ENCODE measurements at regions not wholly inside any gene's neighbourhood (a gene's known extent, or its start where the extent isn't known, plus 50 kb on each side); places are given as distances from the start of the nearest gene placed in this dataset.

- Histone ChIP-seq H3K79me2 (ENCODE audit: insufficient read depth, low read length) (no peaks in the 10 kb centered on the region), H3K9me3 (ENCODE audit: low read depth, low read length) (no peaks in the 10 kb centered on the region), H3K27ac (ENCODE audit: low read depth, low read length) (no peak overlapping the region), H3K4me3 (ENCODE audit: insufficient read depth, low read length) (no peak overlapping the region), H3K4me1 (ENCODE audit: insufficient read depth, low read length) (no peaks in the 10 kb centered on the region), H3K4me2 (ENCODE audit: insufficient read depth, low read length) (no peak overlapping the region), H2AFZ (ENCODE audit: low read length) (no peak overlapping the region), H3K27me3 (ENCODE audit: insufficient read depth, low read length) (no peaks in the 10 kb centered on the region), H3K36me3 (ENCODE audit: insufficient read depth, low read length) (no peaks in the 10 kb centered on the region), H4K20me1 (ENCODE audit: insufficient read depth, low read length) (no peaks in the 10 kb centered on the region)
- DNase-seq (ENCODE audit: insufficient read length, low spot score, missing footprints) = no peak
- TF ChIP-seq, protein P1, sequence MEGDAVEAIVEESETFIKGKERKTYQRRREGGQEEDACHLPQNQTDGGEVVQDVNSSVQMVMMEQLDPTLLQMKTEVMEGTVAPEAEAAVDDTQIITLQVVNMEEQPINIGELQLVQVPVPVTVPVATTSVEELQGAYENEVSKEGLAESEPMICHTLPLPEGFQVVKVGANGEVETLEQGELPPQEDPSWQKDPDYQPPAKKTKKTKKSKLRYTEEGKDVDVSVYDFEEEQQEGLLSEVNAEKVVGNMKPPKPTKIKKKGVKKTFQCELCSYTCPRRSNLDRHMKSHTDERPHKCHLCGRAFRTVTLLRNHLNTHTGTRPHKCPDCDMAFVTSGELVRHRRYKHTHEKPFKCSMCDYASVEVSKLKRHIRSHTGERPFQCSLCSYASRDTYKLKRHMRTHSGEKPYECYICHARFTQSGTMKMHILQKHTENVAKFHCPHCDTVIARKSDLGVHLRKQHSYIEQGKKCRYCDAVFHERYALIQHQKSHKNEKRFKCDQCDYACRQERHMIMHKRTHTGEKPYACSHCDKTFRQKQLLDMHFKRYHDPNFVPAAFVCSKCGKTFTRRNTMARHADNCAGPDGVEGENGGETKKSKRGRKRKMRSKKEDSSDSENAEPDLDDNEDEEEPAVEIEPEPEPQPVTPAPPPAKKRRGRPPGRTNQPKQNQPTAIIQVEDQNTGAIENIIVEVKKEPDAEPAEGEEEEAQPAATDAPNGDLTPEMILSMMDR (IDR thresholded peaks at IDR 0.05; ENCODE audit: extremely low read depth, low read depth, low read length) = no peak
Measured at GRCh38 chr13:81771951-81772350, 1431.0 kb upstream of the SPRY2 start.

DNA sequence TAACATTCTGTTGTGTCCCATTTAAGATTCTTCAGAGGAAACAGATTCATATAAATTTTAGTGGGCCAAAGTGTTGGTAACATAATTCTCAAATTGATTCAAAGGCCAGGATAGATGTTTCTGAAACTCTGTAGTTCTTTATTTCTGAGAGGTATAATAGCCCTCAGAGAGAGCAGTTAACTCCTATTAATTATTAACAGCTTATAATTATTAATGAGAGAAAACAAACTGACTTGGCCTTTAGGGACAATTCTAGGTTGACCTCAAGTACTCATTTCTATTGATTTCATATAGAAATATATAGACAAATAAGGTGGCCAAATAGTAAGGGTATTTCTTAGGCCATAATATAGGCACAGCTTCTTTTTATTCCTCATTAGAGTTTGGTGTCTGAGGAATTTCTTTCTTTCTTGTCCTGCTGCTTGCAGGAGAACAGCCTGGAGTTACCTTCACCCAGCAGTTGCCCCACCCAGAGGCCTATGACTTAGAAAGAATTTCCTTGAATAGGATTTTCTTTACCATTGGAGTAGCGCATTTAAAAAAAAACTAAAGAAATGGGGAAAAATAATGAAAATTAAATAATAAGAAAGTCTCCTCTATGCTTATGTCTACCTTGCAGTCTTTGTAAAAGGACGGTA lies 1430.1 kb upstream of the SPRY2 start:
- H2AFZ ChIP-seq (ENCODE audit: low read length) = no peak overlapping the region
- H3K4me3 ChIP-seq (ENCODE audit: insufficient read depth, low read length) = no peak overlapping the region
- H3K27me3 ChIP-seq (ENCODE audit: insufficient read depth, low read length) = no peaks in the 10 kb centered on the region
- H3K4me1 ChIP-seq (ENCODE audit: insufficient read depth, low read length) = no peaks in the 10 kb centered on the region
- no peaks in the 10 kb centered on the region for H3K79me2 ChIP-seq (ENCODE audit: insufficient read depth, low read length)
- no peak overlapping the region for H3K27ac ChIP-seq (ENCODE audit: low read depth, low read length)
- H3K36me3 ChIP-seq (ENCODE audit: insufficient read depth, low read length) = no peaks in the 10 kb centered on the region
- DNase-seq (ENCODE audit: insufficient read length, low spot score, missing footprints) = no peak
- H3K9me3 ChIP-seq (ENCODE audit: low read depth, low read length) = no peaks in the 10 kb centered on the region
- no peaks in the 10 kb centered on the region for H4K20me1 ChIP-seq (ENCODE audit: insufficient read depth, low read length)
- no peak overlapping the region for H3K4me2 ChIP-seq (ENCODE audit: insufficient read depth, low read length)
- TF ChIP-seq, protein P1 (IDR thresholded peaks at IDR 0.05; ENCODE audit: extremely low read depth, low read depth, low read length) = no peak

- H2AFZ ChIP-seq (ENCODE audit: low read length) = no peak overlapping the region
- TF ChIP-seq, protein P1 (IDR thresholded peaks at IDR 0.05; ENCODE audit: extremely low read depth, low read depth, low read length) = no peak
- no peak for DNase-seq (ENCODE audit: insufficient read length, low spot score, missing footprints)
- H4K20me1 ChIP-seq (ENCODE audit: insufficient read depth, low read length) = no peaks in the 10 kb centered on the region
- no peak overlapping the region for H3K27ac ChIP-seq (ENCODE audit: low read depth, low read length)
- H3K4me1 ChIP-seq (ENCODE audit: insufficient read depth, low read length) = no peaks in the 10 kb centered on the region
- H3K4me3 ChIP-seq (ENCODE audit: insufficient read depth, low read length) = no peak overlapping the region
- H3K36me3 ChIP-seq (ENCODE audit: insufficient read depth, low read length) = no peaks in the 10 kb centered on the region
- peaks cover 7% of the 10 kb centered on the region for H3K9me3 ChIP-seq (ENCODE audit: low read depth, low read length)
- no peaks in the 10 kb centered on the region for H3K27me3 ChIP-seq (ENCODE audit: insufficient read depth, low read length)
- H3K79me2 ChIP-seq (ENCODE audit: insufficient read depth, low read length) = no peaks in the 10 kb centered on the region
- no peak overlapping the region for H3K4me2 ChIP-seq (ENCODE audit: insufficient read depth, low read length)
Measured at GRCh38 chr13:81762449-81762848, 1421.5 kb upstream of the SPRY2 start.

GRCh38 chr13:81760316-81760715 lies 1419.4 kb upstream of the SPRY2 start:
- no peak overlapping the region for H2AFZ ChIP-seq (ENCODE audit: low read length)
- no peak overlapping the region for H3K27ac ChIP-seq (ENCODE audit: low read depth, low read length)
- peaks cover 6% of the 10 kb centered on the region for H3K9me3 ChIP-seq (ENCODE audit: low read depth, low read length)
- H3K4me2 ChIP-seq (ENCODE audit: insufficient read depth, low read length) = no peak overlapping the region
- no peaks in the 10 kb centered on the region for H3K27me3 ChIP-seq (ENCODE audit: insufficient read depth, low read length)
- no peak overlapping the region for H3K4me3 ChIP-seq (ENCODE audit: insufficient read depth, low read length)
- TF ChIP-seq, protein P1 (IDR thresholded peaks at IDR 0.05; ENCODE audit: extremely low read depth, low read depth, low read length) = no peak
- DNase-seq (ENCODE audit: insufficient read length, low spot score, missing footprints) = no peak
- no peaks in the 10 kb centered on the region for H3K4me1 ChIP-seq (ENCODE audit: insufficient read depth, low read length)
- no peaks in the 10 kb centered on the region for H3K79me2 ChIP-seq (ENCODE audit: insufficient read depth, low read length)
- H3K36me3 ChIP-seq (ENCODE audit: insufficient read depth, low read length) = no peaks in the 10 kb centered on the region
- H4K20me1 ChIP-seq (ENCODE audit: insufficient read depth, low read length) = no peaks in the 10 kb centered on the region

All from osteoblast (primary cell).